K562 (cell line): ENCODE measurements at regions not wholly inside any gene's neighbourhood (a gene's known extent, or its start where the extent isn't known, plus 50 kb on each side); places are given as distances from the start of the nearest gene placed in this dataset.

Experiments used
- ATAC-seq: fragments of 200-7000 bp; cut with Tn5 transposase; 3 replicates; pipeline ENCODE4 v1.9.1; 2020; ENCODE audit warnings: moderate library complexity
- BruUV-seq: library from RNA; stranded (reverse); fragments of 400-500 nt; replicated peaks from 2 replicates; lab custom pipeline; 2021; lab: Mats Ljungman, UMichigan
- CTCF ChIA-PET: fragments of 300-600 bp; formaldehyde crosslinking; extraction: SDS; loops from one replicate; lab custom pipeline; 2021; ENCODE audit warnings: low intra/inter-chr PET ratio; lab: Yijun Ruan, JAX
- POLR2A ChIA-PET: fragments of 300-600, 350-650 bp; sonication (Branson Sonifier 250); formaldehyde crosslinking; extraction: SDS; loops from one replicate; lab custom pipeline; 2021; ENCODE audit warnings: antibody characterized with exemption, inconsistent platforms; lab: Yijun Ruan, JAX
- DNase-seq, 4 experiments: peaks; one replicate each; pipeline versions ENCODE4 v3.0.0 to v3.0.0-alpha.2; 2011 to 2018; ENCODE audit warnings: low spot score in 3 of 4, mixed read lengths in 3 of 4; ENCODE audit errors: extremely low read depth in 1 of 4
- FAIRE-seq: peaks from 2 replicates; lab custom pipeline; 2011; peaks lifted over from hg19 to GRCh38; lab: Jason Lieb, UNC
- H2AFZ ChIP-seq: 2 replicates; pipeline ENCODE4 v1.6.0; 2011; ENCODE audit warnings: low read depth, low read length, control low read depth, inconsistent platforms
- H3K27ac ChIP-seq: fragments of 200-600 bp; 3 replicates; pipeline ENCODE4 v1.8.0; 2011; ENCODE audit warnings: low read depth, mild to moderate bottlenecking, control low read depth, inconsistent platforms, low read length, moderate library complexity, mixed read lengths; ENCODE audit errors: extremely low read depth
- H3K27me3 ChIP-seq, 2 experiments: fragments of 300-600 bp in 1 of 2; 2 replicates in 1 of 2; 3 replicates in 1 of 2; pipeline versions ENCODE4 v1.6.0 to v1.8.0; 2011; ENCODE audit warnings: inconsistent platforms in 2 of 2, low read length in 2 of 2, mild to moderate bottlenecking in 1 of 2, mixed read lengths in 1 of 2, moderate library complexity in 1 of 2; ENCODE audit not compliant: control insufficient read depth in 2 of 2, insufficient read depth in 2 of 2
- H3K36me3 ChIP-seq: fragments of 300-600 bp; 3 replicates; pipeline ENCODE4 v1.8.0; 2011; ENCODE audit warnings: mild to moderate bottlenecking, low read length, inconsistent platforms; ENCODE audit not compliant: control insufficient read depth, insufficient read depth
- H3K4me1 ChIP-seq, 2 experiments: fragments of 200-600 bp in 1 of 2; replicated peaks in 1 of 2; 2 replicates in 1 of 2; 3 replicates in 1 of 2; pipeline versions ENCODE4 v1.5.1 to v1.8.0; 2011; ENCODE audit warnings: inconsistent platforms in 2 of 2, low read length in 2 of 2, mild to moderate bottlenecking in 1 of 2, mixed read lengths in 1 of 2, moderate library complexity in 1 of 2; ENCODE audit not compliant: control insufficient read depth in 2 of 2, insufficient read depth in 2 of 2
- H3K4me2 ChIP-seq: 2 replicates; pipeline ENCODE4 v1.6.1; 2011; ENCODE audit warnings: low read length, control low read depth, inconsistent platforms, mixed read lengths; ENCODE audit not compliant: insufficient read depth
- H3K4me3 ChIP-seq: fragments of 200-600 bp; sonication (generic), shearing (Covaris generic); 2 replicates; pipeline ENCODE4 v1.5.1; 2016; ENCODE audit warnings: control low read depth, inconsistent platforms
- H3K79me2 ChIP-seq: fragments of 200-600 bp; 3 replicates; pipeline ENCODE4 v1.8.0; 2011; ENCODE audit warnings: low read length, inconsistent platforms; ENCODE audit not compliant: control insufficient read depth, insufficient read depth
- H3K9ac ChIP-seq, 2 experiments: 2 replicates each; pipeline versions ENCODE4 v1.6.0 to v1.6.1; 2011; ENCODE audit warnings: low read depth in 2 of 2, low read length in 2 of 2, control low read depth in 1 of 2, inconsistent platforms in 1 of 2, mild to moderate bottlenecking in 1 of 2, mixed read lengths in 1 of 2; ENCODE audit not compliant: insufficient read depth in 1 of 2
- H3K9me1 ChIP-seq: one replicate; pipeline ENCODE4 v1.6.0; 2011; ENCODE audit warnings: inconsistent platforms, mild to moderate bottlenecking, low read length, moderate library complexity; ENCODE audit not compliant: control insufficient read depth, insufficient read depth
- H3K9me3 ChIP-seq: replicated peaks from 2 replicates; pipeline ENCODE4 v1.5.1; 2011; ENCODE audit warnings: low read depth, low read length, inconsistent platforms; ENCODE audit not compliant: control insufficient read depth, insufficient read depth
- H4K20me1 ChIP-seq: replicated peaks from 2 replicates; pipeline ENCODE4 v1.6.1; 2011; ENCODE audit warnings: low read length, inconsistent platforms, mixed read lengths; ENCODE audit not compliant: control insufficient read depth, insufficient read depth
- BACH1 ChIP-seq: fragments of 200-800 bp; sonication (Bioruptor generic); IDR thresholded peaks from 2 replicates; pipeline ENCODE4 v1.6.1; 2016; ENCODE audit warnings: missing genetic modification characterization, missing compliant biosample characterization
- BRD9 ChIP-seq: fragments of 450-650 bp; IDR thresholded peaks from 2 replicates; pipeline ENCODE4 v1.6.1; 2018; ENCODE audit warnings: low read depth; ENCODE audit not compliant: partially characterized antibody
- CBX2 ChIP-seq: fragments of 200-600 bp; sonication (generic); IDR thresholded peaks from one replicate; pipeline ENCODE4 v1.6.1; 2012; ENCODE audit warnings: mild to moderate bottlenecking, low read length, inconsistent platforms; ENCODE audit not compliant: insufficient read depth, poor library complexity, severe bottlenecking
- CCNT2 ChIP-seq: IDR thresholded peaks from 2 replicates; pipeline ENCODE4 v1.6.1; 2011; ENCODE audit warnings: borderline replicate concordance, low read depth, mild to moderate bottlenecking, moderate library complexity, mixed read lengths, low read length; ENCODE audit not compliant: insufficient read length; ENCODE audit errors: extremely low read depth
- CREM ChIP-seq: IDR thresholded peaks from 2 replicates; pipeline ENCODE4 v1.6.1; 2014; ENCODE audit warnings: antibody characterized with exemption, low read depth
- GTF2A2 ChIP-seq: IDR thresholded peaks from 2 replicates; pipeline ENCODE4 v1.6.1; 2016; ENCODE audit warnings: mild to moderate bottlenecking, missing genetic modification characterization, missing compliant biosample characterization
- IRF2 ChIP-seq: sonication (generic); formaldehyde crosslinking; IDR thresholded peaks from 2 replicates; pipeline ENCODE4 v1.8.1; 2022; ENCODE audit warnings: mild to moderate bottlenecking, missing genetic modification reagents
- MEF2A ChIP-seq: IDR thresholded peaks from 2 replicates; pipeline ENCODE4 v1.6.1; 2011; ENCODE audit warnings: low read depth, mild to moderate bottlenecking, low read length, moderate library complexity; ENCODE audit not compliant: control insufficient read depth
- POLR3G ChIP-seq: IDR thresholded peaks from 2 replicates; pipeline ENCODE4 v1.6.1; 2011; ENCODE audit not compliant: insufficient read length, insufficient replicate concordance; ENCODE audit errors: extremely low read depth
- RBFOX2 ChIP-seq: fragments of 200-400 bp; formaldehyde crosslinking; IDR thresholded peaks from 2 replicates; pipeline ENCODE4 v1.6.1; 2017; ENCODE audit warnings: low read depth, mild to moderate bottlenecking, low read length, moderate library complexity
- RBM17 ChIP-seq: fragments of 200-400 bp; formaldehyde crosslinking; IDR thresholded peaks from 2 replicates; pipeline ENCODE4 v1.6.1; 2017; ENCODE audit warnings: low read depth, mild to moderate bottlenecking, low read length, borderline replicate concordance
- RFX5 ChIP-seq: IDR thresholded peaks from 2 replicates; pipeline ENCODE4 v1.6.1; 2011; ENCODE audit warnings: low read depth, mild to moderate bottlenecking, improper control_type of control experiment, low read length
- SMAD3 ChIP-seq: fragments of 450-650 bp; formaldehyde crosslinking; conservative IDR thresholded peaks from 2 replicates; pipeline ENCODE4 v1.4.0; 2020; ENCODE audit warnings: mild to moderate bottlenecking
- SNIP1 ChIP-seq: fragments of 450-650 bp; IDR thresholded peaks from 2 replicates; pipeline ENCODE4 v1.7.1; 2017; ENCODE audit warnings: low read depth, mild to moderate bottlenecking
- ZBTB12 ChIP-seq: fragments of 250-450 bp; sonication (Bioruptor Pico); IDR thresholded peaks from 2 replicates; pipeline ENCODE4 v1.4.0; 2020
- ZBTB9 ChIP-seq: fragments of 450-650 bp; formaldehyde crosslinking; IDR thresholded peaks from 2 replicates; pipeline ENCODE4 v1.4.0; 2020; ENCODE audit warnings: mild to moderate bottlenecking, moderate library complexity
- ZNF133 ChIP-seq: fragments of 250-450 bp; sonication (Bioruptor Pico); IDR thresholded peaks from 2 replicates; pipeline ENCODE4 v1.4.0; 2020; ENCODE audit warnings: mild to moderate bottlenecking
- ZNF449 ChIP-seq: fragments of 250-450 bp; sonication (Bioruptor Pico); IDR thresholded peaks from 2 replicates; pipeline ENCODE4 v1.8.0; 2022; ENCODE audit warnings: moderate library complexity, mild to moderate bottlenecking, inconsistent platforms
- WGBS: fragments of 100-300 bp; shearing (Covaris generic); methylation state at CpG from one replicate; pipeline ENCODE4 v1.1.6; 2016; ENCODE audit warnings: low coverage, mixed read lengths; ENCODE audit not compliant: insufficient coverage; ENCODE audit errors: missing lambda C conversion rate; 5-methylcytosine and 5-hydroxymethylcytosine counted together
- in situ Hi-C: fragments of 300-500 bp; cut with MboI; formaldehyde crosslinking; loops from 4 replicates; pipeline ENCODE4 v1.15.0; 2018; ENCODE audit warnings: inconsistent platforms, mixed read lengths
- intact Hi-C: fragments of 100-400 bp; cut with micrococcal nuclease; formaldehyde crosslinking; loops from 2 replicates; pipeline ENCODE4 v1.14.2; 2022

DNA sequence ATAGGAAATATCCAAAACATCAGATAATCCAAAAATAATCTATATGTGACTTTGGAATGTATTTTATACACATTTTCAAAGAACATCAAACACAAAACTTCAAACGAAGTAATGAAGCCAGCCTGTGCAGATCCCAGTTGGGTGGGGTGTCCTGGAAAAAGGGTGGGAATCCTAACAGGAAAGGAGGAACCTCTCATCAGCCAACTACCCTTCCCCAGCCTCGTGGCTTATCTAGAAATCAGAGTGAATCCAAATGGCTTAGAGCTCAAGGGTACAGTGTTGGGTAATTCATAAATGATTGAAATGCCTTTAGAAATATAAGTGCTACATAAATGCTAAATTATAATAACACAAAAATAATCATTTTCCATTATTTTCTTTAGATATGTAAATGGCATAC, 115.1 kb upstream of the SOX4 start:
- in situ Hi-C loops, result no loop called here
- WGBS, result 0% methylated on average over 2 of the region's 2 CpGs
- no TSS peak for BruUV-seq
- Histone ChIP-seq H2AFZ (no peak overlapping the region), H3K9me1 (no peaks in the 10 kb centered on the region), H3K9me3 (no peaks in the 10 kb centered on the region), H3K27ac (no peak overlapping the region), H3K79me2 (no peaks in the 10 kb centered on the region), H3K36me3 (no peaks in the 10 kb centered on the region), H3K4me3 (no peak overlapping the region), H3K9ac (no peak overlapping the region)
- ATAC-seq, result no peak
- no peak for FAIRE-seq
- CTCF ChIA-PET, result no interaction called here
- no peak for DNase-seq
- TF ChIP-seq ZNF449, result no peak
- no peak for TF ChIP-seq ZNF133 (CRISPR knock-in tag)
- no peak for TF ChIP-seq IRF2 (CRISPR knock-in tag)
- TF ChIP-seq CREM, result no peak
- TF ChIP-seq RFX5, result no peak
- TF ChIP-seq RBM17, result no peak
- TF ChIP-seq CBX2, result no peak
- no peak for TF ChIP-seq BRD9
- TF ChIP-seq RBFOX2, result no peak
- TF ChIP-seq SMAD3 (CRISPR knock-in tag), result no peak
- TF ChIP-seq GTF2A2 (tag), result no peak
- TF ChIP-seq BACH1 (tag), result no peak
- TF ChIP-seq MEF2A, result no peak
- TF ChIP-seq SNIP1, result no peak
- no peak for TF ChIP-seq CCNT2
- no peak for TF ChIP-seq ZBTB9 (CRISPR knock-in tag)
- TF ChIP-seq POLR3G, result no peak
- TF ChIP-seq ZBTB12 (CRISPR knock-in tag), result no peak
- TF ChIP-seq, all 486 proteins: peak for 0
- Histone ChIP-seq H4K20me1 (no peaks in the 10 kb centered on the region), H3K4me2 (no peak overlapping the region), H3K27me3 (peaks cover 10 to 12% of the 10 kb centered on the region in 2 experiments; a peak in 3 of 5 replicates), H3K4me1 (no peaks in the 10 kb centered on the region)
- POLR2A ChIA-PET, result interaction anchor here (0.6 kb wide), 1 partner anchor 81 kb away, joined by 3 read pairs; no protein-coding TSS in a partner anchor
- intact Hi-C loops, result no loop called here
